DMS53 (cell line): ENCODE measurements at regions not wholly inside any gene's neighbourhood (a gene's known extent, or its start where the extent isn't known, plus 50 kb on each side); places are given as distances from the start of the nearest gene placed in this dataset.
"Not testable (repeated sequence)": the region's sequence is repeated elsewhere in the genome, so short reads cannot be mapped to it uniquely, and the experiment has no call there.

Source experiments
- DNase-seq: peaks from one replicate; lab custom pipeline; 2025; lab: John Stamatoyannopoulos, UW

DNA sequence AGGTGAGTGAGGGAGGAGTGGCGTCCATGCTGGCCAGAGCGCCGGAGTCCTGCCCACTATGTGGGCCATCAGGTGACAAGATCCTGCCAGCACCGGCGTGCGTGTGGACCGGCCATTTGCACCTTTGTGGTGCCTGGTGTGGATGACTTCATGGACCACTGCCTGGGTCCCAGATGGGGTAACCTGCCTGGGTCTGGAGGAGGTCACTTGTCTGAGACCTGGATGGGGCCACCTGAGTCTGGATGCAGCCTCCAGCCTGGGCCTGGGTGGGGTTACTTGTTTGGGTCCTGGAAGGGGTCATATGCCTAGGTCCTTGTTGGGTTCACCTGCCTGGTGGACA is 299.6 kb downstream of the NDUFA10 start:
- DNase-seq = no peak

DNA sequence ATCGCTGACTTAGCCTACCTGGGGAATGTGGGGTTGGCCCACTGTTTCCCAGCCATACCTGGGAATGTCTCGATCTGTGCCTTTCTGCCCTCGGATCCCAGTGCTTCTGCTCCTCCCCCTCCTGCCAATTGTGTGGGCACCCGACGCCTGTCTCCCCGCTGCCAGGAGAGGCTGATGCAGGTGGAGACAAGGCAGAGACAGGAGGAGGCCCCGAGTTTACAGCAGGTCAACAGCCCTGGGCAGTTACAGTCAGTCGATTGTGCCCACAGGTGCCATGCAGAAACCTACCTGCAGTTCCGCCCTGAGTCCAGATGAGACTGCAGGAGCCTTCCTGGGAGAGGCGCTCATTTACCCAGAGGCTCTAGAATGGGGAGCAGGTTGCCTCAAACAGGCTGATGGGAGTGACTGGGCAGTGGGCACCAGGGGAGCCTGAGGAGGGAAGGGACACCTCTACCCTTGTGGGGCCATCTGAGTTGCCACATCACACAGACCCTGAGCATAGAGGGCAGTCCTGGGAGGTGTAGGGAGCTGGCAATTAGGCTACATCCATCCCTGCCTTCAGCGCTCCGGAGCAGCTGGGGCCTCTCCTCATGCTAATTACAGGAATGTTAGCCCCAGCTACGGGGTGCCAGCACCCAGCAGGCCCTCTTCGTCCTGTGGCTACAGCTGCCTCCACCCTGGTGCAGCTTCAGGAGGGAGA is 300.1 kb downstream of the NDUFA10 start:
- DNase-seq = no peak

DNA sequence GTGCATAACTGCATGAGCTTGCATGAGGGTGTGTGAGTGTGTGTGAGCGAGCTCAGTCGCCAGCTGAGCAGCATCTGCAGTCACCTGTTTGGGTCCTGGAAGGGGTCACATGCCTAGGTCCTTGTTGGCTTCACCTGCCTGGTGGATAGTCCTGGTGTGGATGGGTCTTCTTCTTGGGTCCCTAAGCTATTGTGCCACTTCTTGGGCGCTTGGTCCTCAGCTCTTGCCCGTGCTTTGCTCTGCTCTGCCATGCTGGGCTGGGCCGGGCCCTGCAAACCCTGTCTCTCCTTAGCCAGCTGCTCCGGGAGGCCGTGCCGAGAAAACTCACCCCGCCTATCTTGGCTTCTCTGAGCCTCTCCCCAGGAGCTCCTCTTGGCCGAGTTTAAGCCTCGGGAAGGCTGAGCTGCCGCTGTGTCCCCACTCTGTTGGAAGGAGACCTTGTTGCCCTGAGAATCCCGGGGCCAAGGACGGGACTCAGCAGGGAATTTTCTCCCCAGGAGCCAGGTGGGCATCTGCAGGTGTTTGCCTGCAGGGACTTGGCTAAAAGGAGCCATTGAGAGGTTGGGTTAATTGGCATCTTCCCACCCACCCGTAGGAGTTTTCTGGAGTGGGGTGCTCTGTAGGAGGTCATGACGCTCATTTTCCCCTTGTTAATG is 300.8 kb downstream of the NDUFA10 start:
- no peak for DNase-seq

DNA sequence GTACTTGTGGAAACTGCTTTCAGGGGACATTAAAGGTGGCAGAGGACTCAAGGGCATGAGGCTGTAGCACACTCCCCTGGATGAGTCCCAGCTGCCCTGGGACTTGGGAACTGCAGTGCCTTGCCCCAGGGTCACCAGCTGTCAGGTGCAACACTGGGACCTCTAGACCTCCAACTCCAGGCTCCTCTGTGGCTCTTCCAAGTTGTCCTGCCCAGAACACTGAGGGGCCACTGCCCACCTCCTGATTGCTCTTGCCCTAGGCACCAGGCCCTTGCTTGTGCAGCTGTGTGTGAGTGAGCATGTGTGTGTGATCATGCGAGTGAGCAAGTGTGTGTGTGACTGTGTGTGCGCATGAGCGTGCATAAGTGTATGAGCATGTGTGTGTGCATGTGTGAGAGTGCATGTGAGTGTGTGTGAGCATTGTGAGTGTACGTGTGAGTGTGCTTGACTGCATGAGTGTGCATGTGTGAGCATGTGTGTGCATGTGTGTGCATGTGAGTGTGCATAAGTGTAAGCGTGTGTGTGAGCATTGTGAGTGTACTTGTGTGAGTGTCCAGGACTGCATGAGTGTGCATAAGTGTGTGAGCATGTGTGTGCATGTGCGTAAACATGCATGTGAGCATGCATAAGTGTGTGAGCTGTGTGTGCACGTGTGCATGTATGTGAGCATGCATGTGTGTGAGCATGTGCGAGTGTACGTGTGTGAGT is 301.5 kb downstream of the NDUFA10 start:
- no peak for DNase-seq

DNA sequence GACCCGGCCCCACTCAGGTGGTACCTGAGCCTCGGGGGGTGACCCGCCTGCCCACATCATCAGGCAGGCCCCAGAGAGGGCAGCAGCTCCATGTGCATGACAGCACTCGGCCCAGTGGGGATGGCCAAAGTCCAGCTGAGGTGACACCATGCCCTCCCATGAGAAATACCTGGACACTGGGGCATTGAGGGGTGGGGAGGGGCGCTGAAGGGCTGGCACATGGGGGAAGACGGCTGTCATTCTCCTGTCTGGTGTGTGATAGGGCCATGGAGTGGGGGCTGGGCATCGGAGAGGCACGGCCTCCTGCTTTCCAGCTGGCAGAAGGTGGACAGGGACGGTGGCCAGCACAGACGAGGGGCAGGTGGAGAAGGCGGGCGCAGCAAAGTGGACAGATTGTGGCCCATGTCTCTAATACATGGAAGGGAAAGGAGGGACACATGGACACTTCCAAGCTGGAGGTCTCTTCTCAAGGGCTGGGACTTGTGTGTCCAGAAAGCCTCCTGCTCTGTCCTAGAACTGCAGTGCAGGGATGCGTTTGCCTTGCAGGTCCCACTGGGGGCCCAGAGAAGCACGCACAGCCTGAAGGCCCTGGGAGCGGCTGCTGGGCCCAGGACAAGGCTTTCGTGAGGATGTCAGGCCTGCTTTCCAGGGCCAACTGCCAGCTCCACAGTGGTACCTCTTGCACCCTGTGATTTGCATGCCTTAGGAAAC is 302.2 kb downstream of the NDUFA10 start:
- DNase-seq = no peak

DNA sequence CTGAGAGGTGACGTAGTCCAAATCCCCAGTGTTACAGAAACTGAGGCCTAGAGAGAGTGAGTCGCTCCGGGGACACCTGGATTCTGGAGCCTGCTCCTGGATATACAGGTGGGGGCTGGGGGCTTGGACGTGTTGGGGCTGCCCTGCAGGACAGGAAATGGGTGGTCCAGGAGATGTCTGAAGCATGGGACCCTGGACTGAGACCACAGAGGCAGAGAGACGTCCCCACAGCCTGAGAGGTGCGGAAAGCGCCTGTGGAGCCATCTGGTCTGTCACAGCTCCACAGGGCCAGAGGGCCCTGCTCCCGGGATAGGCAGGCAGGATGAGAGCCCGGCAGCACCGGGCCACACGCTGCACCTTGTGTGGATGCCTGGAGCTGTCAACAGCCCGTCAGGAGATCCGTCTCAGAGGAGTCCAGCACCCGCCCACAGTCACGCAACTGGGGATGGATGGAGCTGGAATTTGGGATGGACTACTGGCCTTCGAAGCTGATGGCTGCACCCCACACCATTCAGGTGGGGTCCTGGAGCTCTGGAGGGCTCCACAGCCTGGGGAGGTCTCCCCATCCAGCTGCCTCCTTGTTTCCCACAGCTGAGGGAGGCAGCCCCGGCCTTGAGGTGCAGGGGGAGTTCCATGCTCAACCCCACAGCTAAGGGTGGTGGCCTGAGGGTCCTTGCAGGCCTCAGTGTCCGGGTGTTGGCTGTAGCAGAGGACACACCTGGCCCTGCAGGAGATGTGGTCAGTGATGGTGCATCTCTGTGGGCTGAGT is 303.0 kb downstream of the NDUFA10 start:
- DNase-seq = no peak

DNA sequence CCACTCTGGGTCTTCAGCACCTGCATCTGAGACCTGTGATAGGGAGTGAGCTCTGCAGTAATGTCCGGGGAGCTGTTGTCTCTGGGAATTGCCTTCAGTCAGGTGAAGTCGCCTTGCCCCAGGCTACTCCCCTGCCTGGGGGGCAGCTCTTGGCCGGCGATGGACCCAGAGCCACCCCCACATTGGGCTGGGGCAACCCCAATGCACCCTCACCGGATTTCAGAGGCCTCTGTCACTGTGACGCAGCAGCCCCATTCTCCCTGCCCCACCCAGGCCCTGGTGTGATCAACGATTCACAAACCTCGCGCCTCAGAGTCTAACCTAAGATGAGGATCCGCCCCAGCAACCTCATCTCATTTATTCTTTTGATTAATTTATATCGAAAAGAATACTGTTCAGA is 303.6 kb downstream of the NDUFA10 start:
- DNase-seq = no peak

DNA sequence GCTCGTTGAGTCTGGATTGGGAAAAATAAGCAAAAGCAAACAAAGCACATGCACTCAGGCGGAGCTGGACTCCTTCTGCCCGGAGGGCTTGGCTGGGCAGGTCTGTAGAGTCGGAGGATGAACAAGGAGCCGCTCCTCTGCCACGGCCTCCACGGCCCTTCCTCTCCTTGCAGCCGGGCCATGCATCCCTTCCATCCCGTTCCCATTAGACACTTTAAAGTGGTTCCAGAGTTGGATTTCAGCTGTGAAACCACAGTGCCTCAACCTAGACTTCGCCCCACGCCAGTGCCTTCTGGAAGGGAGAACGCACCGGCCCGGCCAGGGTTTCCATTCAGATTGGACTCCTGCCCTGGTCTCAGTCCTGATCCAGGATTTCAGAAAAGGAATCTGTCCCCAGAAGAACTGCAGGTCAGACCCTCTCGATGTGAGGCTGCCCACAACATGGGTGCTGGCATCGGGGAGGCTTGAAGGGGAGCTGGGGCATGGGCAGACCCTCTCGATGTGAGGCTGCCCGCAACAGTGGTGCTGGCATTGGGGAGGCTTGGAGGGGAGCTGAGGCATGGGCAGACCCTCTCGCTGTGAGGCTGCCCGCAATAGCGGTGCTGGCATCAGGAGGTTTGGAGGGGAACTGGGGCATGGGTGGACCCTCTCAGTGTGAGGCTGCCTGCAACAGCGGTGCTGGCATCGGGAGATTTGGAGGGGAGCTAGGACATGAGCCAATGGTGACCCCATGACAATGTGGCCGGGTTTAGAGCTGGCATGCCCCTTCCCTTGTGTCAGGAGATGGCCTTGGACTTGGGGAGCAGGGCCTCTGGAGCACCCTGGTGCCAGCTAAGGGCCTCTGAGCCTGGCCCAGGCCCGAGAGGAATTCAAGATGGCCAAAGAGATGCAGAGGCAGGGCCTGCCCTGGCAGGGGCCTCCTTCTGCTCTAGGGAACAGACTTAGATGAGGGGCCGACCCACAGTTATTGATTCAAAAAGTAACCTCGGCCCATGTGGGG is 304.5 kb downstream of the NDUFA10 start:
- DNase-seq = no peak

DNA sequence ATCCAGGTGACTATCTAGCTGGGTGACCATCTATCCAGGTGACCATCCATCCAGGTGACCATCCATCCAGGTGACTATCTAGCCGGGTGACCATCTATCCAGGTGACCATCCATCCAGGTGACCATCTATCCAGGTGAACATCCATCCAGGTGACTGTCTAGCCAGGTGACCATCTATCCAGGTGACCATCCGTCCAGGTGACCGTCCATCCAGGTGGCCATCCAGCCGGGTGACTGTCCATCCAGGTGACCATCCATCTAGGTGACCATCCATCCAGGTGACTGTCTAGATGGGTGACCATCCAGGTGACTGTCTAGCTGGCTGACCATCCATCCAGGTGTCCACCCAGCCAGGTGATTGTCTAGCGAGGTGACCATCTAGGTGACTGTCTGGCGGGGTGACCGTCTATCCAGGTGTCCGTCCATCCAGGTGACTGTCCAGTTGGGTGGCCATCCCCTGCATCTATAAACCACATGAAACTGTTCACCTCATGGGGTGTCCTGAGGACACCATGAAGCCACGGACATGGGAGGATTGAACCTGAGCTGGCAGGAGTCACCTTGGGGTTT is 305.3 kb downstream of the NDUFA10 start:
- no peak for DNase-seq

DNA sequence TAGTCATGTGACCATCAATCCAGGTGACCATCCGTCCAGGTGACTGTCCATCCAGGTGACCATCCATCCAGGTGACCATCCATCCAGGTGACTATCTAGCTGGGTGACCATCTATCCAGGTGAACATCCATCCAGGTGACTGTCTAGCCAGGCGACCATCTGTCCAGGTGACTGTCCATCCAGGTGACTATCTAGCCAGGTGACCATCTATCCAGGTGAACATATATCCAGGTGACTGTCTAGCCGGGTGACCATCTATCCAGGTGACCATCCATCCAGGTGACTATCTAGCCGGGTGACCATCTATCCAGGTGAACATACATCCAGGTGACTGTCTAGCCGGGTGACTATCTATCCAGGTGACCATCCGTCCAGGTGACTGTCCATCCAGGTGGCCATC is 306.2 kb downstream of the NDUFA10 start:
- DNase-seq = not testable (repeated sequence)

DNA sequence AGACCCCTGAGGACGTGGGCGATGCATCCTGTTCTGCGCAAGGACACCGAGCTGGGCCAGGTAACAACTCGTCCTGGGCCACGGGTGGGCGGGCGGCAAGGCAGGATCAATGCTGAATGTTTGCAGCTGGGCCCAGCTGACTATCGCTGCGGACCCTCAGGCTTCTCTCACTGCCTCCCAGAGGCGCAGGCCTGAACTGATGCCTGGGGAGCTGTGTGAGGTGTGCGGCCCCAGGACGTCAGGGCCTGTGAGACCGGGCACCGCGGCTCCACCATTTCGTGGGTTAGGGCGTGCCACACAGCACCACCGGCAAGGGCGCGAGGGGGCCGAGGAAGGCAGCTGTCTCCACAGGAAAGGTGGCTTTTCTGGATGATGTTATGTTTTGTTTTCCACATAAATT is 307.4 kb downstream of the NDUFA10 start:
- DNase-seq = no peak

DNA sequence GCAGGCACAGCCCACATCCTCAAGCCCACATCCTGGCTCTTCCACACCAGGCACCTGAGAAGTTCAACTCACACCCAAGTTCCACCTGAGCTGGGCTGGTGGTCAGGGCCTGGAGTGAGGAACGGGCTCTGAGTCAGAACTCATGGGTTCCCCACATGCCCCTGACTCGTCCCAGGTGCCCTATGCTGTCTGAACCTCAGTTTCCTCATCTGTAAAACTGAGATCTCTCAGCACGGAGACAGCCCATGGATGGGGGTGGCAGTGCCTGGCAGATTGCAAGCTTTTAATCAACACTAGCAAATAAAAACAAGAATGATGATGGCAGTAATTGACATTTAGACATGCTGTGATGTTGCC is 307.8 kb downstream of the NDUFA10 start:
- no peak for DNase-seq

DNA sequence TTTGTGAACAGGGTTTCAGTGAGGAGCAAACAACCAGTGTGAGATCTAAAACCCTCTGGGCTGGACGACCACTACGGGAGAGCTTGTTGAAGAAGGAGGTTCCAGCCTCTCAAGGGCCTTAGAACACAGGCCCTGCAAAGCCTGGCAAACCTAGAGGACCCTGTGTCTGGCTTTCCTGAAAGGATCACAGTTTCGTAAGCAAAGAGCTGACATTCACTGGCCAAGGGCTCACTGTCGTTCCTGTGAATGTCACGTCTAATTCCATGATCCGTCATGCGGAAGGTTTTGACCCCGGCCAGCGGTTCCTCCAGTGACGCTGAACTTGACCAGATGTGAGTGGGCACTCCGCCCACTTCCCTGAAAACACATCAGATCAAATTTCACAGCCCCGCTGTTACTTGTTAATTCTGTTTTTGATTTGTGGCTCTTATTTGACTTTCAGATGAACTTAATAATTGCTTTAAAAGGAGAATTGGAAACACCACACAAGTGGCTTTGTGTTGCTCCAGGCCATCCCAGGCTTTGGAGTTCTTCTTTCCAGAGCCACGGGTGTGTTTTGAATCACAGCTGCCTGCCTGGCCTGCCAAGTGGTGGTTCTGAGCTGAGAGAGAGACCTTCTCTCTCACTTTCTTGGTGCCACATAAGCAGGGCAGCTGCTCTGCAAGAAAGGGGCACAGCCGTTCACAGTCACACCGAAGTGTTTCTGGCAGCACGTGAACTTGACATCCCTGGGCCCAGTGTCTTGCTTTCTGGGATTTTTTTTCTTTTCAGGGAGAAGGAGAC is 308.4 kb downstream of the NDUFA10 start:
- no peak for DNase-seq

DNA sequence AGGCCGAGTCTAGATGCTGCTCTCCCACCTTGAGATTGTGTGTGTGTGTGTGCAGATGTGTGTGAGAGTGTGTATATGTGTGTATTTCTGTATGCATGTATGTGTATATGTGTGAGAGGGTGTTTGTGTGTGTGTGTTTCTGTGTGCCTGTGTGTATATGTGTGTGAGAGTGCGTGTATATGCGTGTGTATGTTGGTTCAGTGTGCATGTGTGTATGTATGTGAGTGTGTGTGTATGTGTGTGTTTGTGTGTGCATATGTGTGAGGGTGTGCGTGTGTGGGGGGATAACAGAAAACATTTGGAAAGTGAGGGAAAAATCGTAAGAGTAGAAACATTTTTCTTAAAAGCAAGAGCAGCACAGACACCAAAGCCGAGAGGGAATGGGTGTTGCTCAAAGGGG is 309.1 kb downstream of the NDUFA10 start:
- DNase-seq = no peak

DNA sequence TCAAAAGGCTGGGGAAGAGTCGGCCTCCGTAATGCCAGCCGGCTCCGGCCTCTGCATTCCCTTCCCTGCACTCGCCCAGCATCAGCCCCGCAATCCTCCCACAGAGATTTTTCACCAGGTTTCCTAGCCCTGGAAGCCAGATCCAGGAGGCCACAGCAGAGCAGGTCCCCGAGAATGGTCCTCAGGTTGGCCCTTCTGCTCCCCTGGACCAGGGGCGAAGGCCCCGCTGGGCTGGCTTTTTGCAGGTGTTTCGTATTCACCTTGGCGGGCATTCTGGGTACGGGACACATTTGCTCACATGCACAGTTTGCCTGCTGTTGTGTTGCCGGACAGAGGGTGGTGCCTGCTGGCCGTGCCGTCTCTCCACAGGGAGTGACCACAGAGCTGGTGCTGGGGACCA is 309.5 kb downstream of the NDUFA10 start:
- DNase-seq = no peak

DNA sequence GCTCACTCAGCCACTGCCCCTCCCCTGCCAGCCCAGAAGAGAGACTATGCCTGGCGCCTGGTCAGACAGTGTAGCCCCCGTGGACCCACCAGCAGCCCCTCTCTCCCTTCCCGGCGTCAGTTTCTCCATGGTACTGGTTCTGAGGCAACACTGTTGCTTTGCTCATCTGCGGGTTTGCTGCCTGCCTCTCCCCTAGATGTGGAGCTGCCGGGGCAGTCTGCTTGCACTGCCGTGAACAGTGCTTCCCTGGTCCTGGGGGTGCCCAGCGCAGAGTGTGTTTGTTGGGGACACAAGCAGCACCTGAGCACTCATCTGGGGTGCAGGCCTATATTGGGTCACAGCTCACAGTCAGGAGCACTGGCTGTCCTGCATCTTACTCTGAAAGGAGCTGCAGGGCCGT is 309.9 kb downstream of the NDUFA10 start:
- no peak for DNase-seq

DNA sequence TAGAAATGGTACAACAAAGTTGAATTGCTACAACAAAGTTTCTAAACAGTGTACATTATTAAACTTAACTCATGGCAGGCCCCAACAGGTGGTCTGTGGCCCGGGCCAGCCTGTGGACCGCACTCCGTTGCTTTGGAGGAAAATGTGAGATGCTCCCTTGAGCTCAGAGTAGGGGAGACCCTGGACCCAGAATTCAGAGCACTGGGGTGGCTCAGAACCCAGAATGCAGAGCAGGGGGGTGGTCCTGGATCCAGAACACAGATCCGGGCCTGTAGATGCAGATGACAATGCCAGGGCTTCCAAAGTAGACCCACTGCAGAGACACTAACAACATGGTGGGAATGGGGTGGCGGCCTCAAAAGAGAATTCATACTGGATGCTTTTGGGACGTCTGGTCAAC is 311.0 kb downstream of the NDUFA10 start:
- DNase-seq = no peak

DNA sequence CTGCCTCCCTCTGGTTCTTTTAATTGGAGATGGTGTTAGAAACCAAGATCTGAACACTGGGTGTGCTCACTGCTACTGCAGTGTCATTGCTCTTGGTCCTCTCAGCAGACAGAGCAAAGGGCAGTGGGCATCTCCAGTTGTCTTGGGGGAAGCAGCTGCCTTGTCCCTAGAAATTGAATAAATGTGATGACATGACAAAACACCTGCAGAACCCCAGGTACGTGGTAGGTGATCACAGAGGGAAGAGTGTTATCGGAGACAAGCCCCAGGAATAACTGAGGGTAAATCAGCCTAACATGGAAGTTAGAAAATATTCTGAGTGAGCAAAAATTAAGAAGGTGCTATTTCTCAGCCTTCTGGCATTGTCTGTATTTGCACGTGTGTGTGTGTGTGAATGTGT is 311.9 kb upstream of the HDAC4 start:
- no peak for DNase-seq

DNA sequence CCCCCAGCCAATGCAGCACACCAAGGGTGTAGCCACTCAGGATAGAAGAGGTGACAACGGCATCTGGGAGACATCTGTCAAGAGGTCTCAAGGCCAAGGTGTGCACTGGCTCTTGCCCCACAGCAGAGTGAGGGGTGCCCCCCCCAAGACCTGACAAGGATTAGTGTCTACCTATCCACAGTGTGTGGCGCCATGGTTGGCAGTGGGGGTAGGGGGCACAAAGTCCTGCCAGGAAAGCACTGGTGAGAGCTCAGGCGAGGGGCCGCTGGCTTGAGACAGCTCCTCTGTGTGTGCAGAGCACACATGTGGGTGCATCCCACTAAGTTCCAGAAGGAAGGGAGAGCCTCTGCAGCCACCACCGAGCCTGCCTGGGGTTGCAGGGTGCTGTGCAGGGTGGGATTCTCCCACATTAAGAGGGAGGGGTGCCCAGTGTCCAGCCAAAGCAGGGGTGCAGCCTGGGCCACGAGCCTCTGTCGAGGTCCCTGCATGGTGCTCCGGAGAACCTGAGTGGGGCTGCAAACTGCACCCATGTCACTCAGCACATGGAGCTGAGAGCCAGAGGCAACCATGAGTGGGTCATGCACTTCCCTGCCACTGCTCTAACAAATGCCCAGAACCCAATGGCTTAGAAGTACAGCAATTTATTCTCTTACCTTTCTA is 311.2 kb upstream of the HDAC4 start:
- no peak for DNase-seq
